T-helper 2 cell treated with Interferon-gamma antibody and Interleukin-4, amounts not matched to agents 5 μg/mL and 100 μg/mL, for 36 hours (primary cell): ENCODE measurements at regions not wholly inside any gene's neighbourhood (a gene's known extent, or its start where the extent isn't known, plus 50 kb on each side); places are given as distances from the start of the nearest gene placed in this dataset.
"Not testable (repeated sequence)": the region's sequence is repeated elsewhere in the genome, so short reads cannot be mapped to it uniquely, and the experiment has no call there.

ENCODE experiments used
- DNase-seq: peaks from one replicate; pipeline ENCODE4 v3.0.0; 2021; ENCODE audit warnings: low spot score
- H3K27ac Mint-ChIP-seq: one replicate; pipeline ENCODE4 v1.8.0; 2021; ENCODE audit warnings: mild to moderate bottlenecking, mixed read lengths
- H3K27me3 Mint-ChIP-seq: one replicate; pipeline ENCODE4 v1.8.0; 2021; ENCODE audit warnings: low read depth, mixed read lengths
- H3K36me3 Mint-ChIP-seq: one replicate; pipeline ENCODE4 v1.8.0; 2021; ENCODE audit warnings: low read depth, mixed read lengths
- H3K4me1 Mint-ChIP-seq: one replicate; pipeline ENCODE4 v1.8.0; 2021; ENCODE audit warnings: low read depth, mixed read lengths
- H3K4me3 Mint-ChIP-seq: one replicate; pipeline ENCODE4 v1.8.0; 2022; ENCODE audit warnings: mild to moderate bottlenecking, moderate library complexity, mixed read lengths
- H3K9me3 Mint-ChIP-seq: one replicate; pipeline ENCODE4 v1.8.0; 2021; ENCODE audit warnings: mixed read lengths

- peaks cover 41% of the 10 kb centered on the region for H3K9me3 Mint-ChIP-seq
- DNase-seq, H3K4me3 Mint-ChIP-seq, H3K36me3 Mint-ChIP-seq, H3K4me1 Mint-ChIP-seq, H3K27ac Mint-ChIP-seq, H3K27me3 Mint-ChIP-seq: not testable (repeated sequence)
Measured at GRCh38 chr20:28640831-28641230, 2616.6 kb upstream of the DEFB115 start.
